Esophagus squamous epithelium (tissue), 5 donors: ENCODE measurements at regions not wholly inside any gene's neighbourhood (a gene's known extent, or its start where the extent isn't known, plus 50 kb on each side); places are given as distances from the start of the nearest gene placed in this dataset.

ENCODE experiments used
- DNase-seq: peaks from one replicate; lab custom pipeline; 2025; lab: John Stamatoyannopoulos, UW
- H3K27ac ChIP-seq, 4 donors: fragments of 200-600 bp; sonication (generic); one replicate each; pipeline ENCODE4 v1.5.1; 2016 to 2019; ENCODE audit warnings: mild to moderate bottlenecking in 1 of 4
- H3K27me3 ChIP-seq, 4 donors: fragments of 200-600 bp; sonication (generic); 1 replicate in 3 of 4; 2 replicates in 1 of 4; pipeline versions ENCODE4 v1.5.1 to v1.6.0; 2017 to 2021; ENCODE audit warnings: antibody characterized with exemption in 1 of 4
- H3K36me3 ChIP-seq, 3 donors: fragments of 200-600 bp; sonication (generic); one replicate each; pipeline ENCODE4 v1.5.1; 2016 to 2019
- H3K4me1 ChIP-seq, 3 donors: fragments of 200-600 bp; sonication (generic); one replicate each; pipeline ENCODE4 v1.5.1; 2017 to 2019
- H3K4me3 ChIP-seq, 4 donors: fragments of 200-600 bp; sonication (generic); 1 replicate in 3 of 4; 2 replicates in 1 of 4; pipeline ENCODE4 v1.5.1; 2016 to 2019; ENCODE audit warnings: mild to moderate bottlenecking in 2 of 4, moderate library complexity in 1 of 4
- H3K9me3 ChIP-seq, 3 donors: fragments of 200-600 bp; sonication (generic); one replicate each; pipeline ENCODE4 v1.5.1; 2016 to 2019
- POLR2A ChIP-seq, 4 donors: fragments of 450-650 bp; IDR thresholded peaks; one replicate each; pipeline ENCODE4 v1.6.1; 2017; ENCODE audit warnings: antibody characterized with exemption in 4 of 4, mild to moderate bottlenecking in 4 of 4, moderate library complexity in 3 of 4
- WGBS, 2 donors: methylation state at CpG; one replicate each; pipeline ENCODE4 v1.1.5; 2018; 5-methylcytosine and 5-hydroxymethylcytosine counted together
- intact Hi-C: fragments of 100-400 bp; cut with DNase I; formaldehyde crosslinking; loops from one replicate; pipeline ENCODE4 v1.15.0; 2022
- TF ChIP-seq, protein P1 (sequence below), 6 experiments: fragments of 450-650 bp in 4 of 6; fragments of 200-600 bp in 2 of 6; sonication (generic) in 2 of 6; IDR thresholded peaks; one replicate each; pipeline ENCODE4 v1.5.1; 2016 to 2019; ENCODE audit warnings: antibody characterized with exemption in 6 of 6, mild to moderate bottlenecking in 4 of 6, moderate library complexity in 4 of 6
- donor health status: DM: yes; HTN: yes; CAD: no.

DNA sequence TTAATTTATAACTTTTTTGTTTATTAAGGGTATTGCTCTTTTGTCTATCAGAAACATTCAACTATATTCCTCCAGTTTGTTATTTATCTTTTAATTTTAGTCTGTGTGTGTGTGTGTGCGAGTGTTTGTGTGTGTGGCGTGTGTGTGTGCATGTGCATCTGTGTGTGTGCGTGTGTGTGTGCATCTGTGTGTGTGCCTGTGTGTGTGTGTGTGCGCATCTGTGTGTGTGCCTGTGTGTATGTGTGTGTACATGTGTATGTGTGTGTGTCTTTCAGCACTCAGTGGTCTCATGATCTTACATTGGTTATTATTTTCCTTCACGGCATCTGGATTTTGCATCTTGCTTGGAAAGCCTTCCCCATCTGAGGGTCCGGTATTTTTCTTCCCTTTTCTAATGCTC, 281.1 kb upstream of the RTL1 start:
- WGBS, 2 donors: 81 to 88% methylated on average over 6 of the region's 6 CpGs
- H3K4me1 ChIP-seq: no peaks in the 10 kb centered on the region
- H3K9me3 ChIP-seq: peaks cover 0 to 9% (median 0%) of the 10 kb centered on the region in 3 donors
- H3K4me3 ChIP-seq: no peak overlapping the region
- intact Hi-C loops: no loop called here
- H3K27ac ChIP-seq: no peak overlapping the region
- DNase-seq: no peak
- H3K27me3 ChIP-seq: peaks cover 0 to 7% (median 0%) of the 10 kb centered on the region in 4 donors
- TF ChIP-seq, protein P1, sequence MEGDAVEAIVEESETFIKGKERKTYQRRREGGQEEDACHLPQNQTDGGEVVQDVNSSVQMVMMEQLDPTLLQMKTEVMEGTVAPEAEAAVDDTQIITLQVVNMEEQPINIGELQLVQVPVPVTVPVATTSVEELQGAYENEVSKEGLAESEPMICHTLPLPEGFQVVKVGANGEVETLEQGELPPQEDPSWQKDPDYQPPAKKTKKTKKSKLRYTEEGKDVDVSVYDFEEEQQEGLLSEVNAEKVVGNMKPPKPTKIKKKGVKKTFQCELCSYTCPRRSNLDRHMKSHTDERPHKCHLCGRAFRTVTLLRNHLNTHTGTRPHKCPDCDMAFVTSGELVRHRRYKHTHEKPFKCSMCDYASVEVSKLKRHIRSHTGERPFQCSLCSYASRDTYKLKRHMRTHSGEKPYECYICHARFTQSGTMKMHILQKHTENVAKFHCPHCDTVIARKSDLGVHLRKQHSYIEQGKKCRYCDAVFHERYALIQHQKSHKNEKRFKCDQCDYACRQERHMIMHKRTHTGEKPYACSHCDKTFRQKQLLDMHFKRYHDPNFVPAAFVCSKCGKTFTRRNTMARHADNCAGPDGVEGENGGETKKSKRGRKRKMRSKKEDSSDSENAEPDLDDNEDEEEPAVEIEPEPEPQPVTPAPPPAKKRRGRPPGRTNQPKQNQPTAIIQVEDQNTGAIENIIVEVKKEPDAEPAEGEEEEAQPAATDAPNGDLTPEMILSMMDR (IDR thresholded peaks at IDR 0.05): no peak
- no peak for TF ChIP-seq POLR2A (IDR thresholded peaks at IDR 0.05)
- H3K36me3 ChIP-seq: no peaks in the 10 kb centered on the region

DNA sequence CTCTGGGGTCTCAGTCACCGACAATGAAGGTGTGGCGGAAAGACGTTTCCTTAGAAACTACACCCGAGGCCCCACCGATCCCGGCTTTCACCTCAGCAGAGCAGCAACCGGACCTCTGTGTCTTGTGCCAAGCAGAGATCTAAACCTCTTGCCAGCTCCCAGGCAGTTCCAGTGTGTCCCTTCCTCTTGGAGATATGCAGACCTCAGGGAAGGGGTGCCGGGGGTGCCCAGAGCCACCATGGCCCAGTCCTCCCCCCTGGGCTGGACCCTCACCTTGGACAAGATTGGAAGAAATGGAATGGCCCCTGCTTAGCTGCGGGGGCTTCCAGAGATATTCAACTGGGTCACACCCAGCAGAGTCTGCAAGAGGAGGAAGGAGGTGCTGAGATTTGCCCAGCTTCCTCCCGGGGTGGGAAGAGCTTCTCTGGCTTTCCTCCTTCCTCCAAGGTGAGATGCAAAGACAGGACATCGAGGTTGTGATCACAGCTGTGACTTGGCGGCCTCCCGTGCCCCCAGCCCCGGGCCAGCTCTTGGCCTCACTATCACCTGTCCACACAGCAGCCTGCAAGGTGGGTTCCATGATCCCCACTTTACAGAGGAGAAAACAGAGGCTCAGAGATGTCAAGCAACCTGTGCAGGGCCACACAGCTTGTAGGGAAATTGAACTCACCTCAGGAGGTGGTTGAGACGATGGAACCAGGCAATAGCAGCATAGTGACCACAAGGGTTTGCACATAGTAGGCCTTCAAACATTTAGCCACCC, 281.7 kb upstream of the RTL1 start:
- Histone ChIP-seq H3K4me3 (no peak overlapping the region), H3K27ac (no peak overlapping the region), H3K36me3 (no peaks in the 10 kb centered on the region), H3K27me3 (peaks cover 0 to 7% (median 0%) of the 10 kb centered on the region in 4 donors), H3K4me1 (no peaks in the 10 kb centered on the region), H3K9me3 (peaks cover 0 to 3% (median 0%) of the 10 kb centered on the region in 3 donors)
- intact Hi-C loops: no loop called here
- WGBS, 2 donors: 66 to 69% methylated on average over 4 to 9 of the region's 15 CpGs
- TF ChIP-seq, protein P1 (IDR thresholded peaks at IDR 0.05): no peak
- no peak for TF ChIP-seq POLR2A (IDR thresholded peaks at IDR 0.05)
- DNase-seq: no peak

DNA sequence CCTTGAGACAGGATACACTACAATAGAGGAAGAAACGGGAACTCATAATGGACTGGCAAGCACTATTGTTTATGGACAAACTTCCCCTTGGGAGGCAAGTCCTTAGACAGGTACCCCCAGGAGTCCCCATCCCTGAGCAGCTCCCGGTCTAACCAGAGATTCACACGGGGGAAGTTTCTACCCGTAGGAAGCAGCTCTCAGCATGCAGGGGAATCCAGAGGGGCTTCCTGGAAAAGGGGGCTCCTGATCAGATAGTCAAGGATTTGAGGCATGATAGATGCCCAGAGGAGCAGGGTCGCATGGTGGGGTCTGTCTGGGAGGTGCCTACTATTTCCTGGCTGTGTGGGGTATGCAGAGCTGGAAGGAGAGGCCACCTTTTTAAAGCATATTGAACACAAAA, 282.4 kb upstream of the RTL1 start:
- WGBS, 2 donors: 44 to 56% methylated on average over 2 to 5 of the region's 5 CpGs
- DNase-seq: no peak
- intact Hi-C loops: no loop called here
- Histone ChIP-seq H3K9me3 (no peaks in the 10 kb centered on the region), H3K36me3 (no peaks in the 10 kb centered on the region), H3K27me3 (peaks cover 0 to 7% (median 0%) of the 10 kb centered on the region in 4 donors), H3K4me1 (no peaks in the 10 kb centered on the region), H3K4me3 (no peak overlapping the region), H3K27ac (no peak overlapping the region)
- TF ChIP-seq, protein P1 (IDR thresholded peaks at IDR 0.05): no peak
- no peak for TF ChIP-seq POLR2A (IDR thresholded peaks at IDR 0.05)

DNA sequence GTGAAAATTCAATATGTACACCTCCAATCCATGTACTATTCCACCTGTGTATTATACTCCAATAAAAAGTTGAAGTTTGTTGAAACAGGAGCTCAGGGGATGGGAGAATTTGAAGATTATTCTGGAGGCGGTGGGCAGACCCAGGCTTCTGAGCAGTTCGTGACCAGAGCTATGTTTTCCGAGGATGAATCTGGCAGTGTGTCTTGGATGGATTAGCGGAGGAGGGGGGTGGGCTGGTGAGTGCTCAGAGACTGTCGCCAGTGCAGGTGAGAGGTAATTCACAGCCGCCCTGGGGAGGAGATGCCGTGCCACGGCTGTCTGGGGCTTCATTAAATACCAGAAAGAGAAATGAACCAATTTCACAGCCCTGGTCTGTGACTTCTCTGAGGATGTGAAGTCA, 283.0 kb upstream of the RTL1 start:
- H3K27me3 ChIP-seq: peaks cover 0 to 7% (median 0%) of the 10 kb centered on the region in 4 donors
- intact Hi-C loops: no loop called here
- H3K36me3 ChIP-seq: no peaks in the 10 kb centered on the region
- no peak overlapping the region for H3K27ac ChIP-seq
- no peak overlapping the region for H3K4me3 ChIP-seq
- WGBS, 2 donors: 73 to 92% methylated on average over 6 to 8 of the region's 8 CpGs
- no peaks in the 10 kb centered on the region for H3K4me1 ChIP-seq
- TF ChIP-seq POLR2A (IDR thresholded peaks at IDR 0.05): no peak
- TF ChIP-seq, protein P1 (IDR thresholded peaks at IDR 0.05): no peak
- no peak for DNase-seq
- H3K9me3 ChIP-seq: no peaks in the 10 kb centered on the region

DNA sequence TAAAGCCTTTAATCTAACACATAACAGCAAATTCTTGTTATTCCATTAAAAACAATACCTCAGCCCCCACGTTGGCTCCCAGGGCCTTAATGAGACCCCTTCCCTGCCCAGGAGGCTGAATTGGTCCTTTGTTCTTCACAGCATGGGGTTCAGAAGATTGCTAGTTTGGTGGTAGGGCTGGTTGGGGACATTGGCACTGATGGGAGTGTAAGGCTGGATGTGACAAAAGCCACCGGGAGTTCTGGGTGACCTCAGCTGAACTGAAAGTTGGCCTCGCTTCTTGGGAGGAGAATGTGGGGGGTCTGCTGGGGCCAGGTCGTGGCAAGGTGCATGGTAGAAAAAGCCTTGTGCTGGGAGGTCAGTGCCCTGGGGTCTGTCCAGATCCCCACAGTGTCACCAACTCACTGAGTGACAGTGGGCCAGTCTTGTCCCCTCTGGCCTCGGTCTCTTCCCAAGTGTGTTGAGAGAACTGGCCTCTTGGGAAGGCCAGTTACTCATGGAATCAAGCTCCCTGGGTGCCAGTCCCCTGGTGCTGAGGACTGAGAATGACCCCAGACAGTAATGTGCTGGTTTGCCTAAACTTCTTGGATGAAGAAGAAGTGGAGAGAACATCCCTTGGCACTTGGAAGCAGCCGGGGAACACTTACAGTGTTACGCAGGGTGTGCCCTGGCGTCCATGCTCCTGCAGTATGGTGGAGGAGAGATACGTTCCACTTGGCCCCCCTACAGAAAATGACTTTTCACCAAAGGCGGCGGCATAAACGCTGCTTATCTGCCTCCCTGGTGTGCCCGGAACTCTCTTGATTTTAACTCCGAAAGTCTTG, 283.7 kb upstream of the RTL1 start:
- H3K9me3 ChIP-seq: no peaks in the 10 kb centered on the region
- H3K27me3 ChIP-seq: peaks cover 0 to 7% (median 0%) of the 10 kb centered on the region in 4 donors
- H3K27ac ChIP-seq: no peak overlapping the region
- DNase-seq: no peak
- no peak overlapping the region for H3K4me3 ChIP-seq
- TF ChIP-seq POLR2A (IDR thresholded peaks at IDR 0.05): no peak
- TF ChIP-seq, protein P1 (IDR thresholded peaks at IDR 0.05): no peak
- no peaks in the 10 kb centered on the region for H3K4me1 ChIP-seq
- 52 to 54% methylated on average over 4 to 5 of the region's 14 CpGs for WGBS, 2 donors
- H3K36me3 ChIP-seq: no peaks in the 10 kb centered on the region
- intact Hi-C loops: no loop called here
